ENCODE measurements at regions not wholly inside any gene's neighbourhood (a gene's known extent, or its start where the extent isn't known, plus 50 kb on each side); places are given as distances from the start of the nearest gene placed in this dataset.

DNA sequence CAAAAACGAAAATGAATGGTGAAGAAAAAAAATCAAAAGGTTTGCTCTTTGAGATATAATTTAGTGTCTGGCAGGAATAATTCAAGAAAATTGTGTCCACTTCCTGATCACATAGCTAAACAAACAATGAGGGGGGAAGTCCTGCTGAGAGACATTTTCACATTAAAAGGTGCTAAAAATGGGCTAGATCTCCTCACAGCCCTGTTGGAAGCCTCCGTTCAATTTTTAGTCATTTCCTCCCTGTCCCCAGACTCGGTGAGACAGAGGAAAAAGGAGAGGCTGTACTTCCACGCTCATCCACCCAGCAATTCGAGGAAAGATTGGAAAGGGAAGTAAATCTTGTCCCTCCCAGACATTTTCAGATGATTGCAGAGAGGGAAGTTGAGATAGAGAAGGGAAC lies 103.7 kb downstream of the BARHL2 start:
- no peak overlapping the region for H3K4me3 ChIP-seq (ENCODE audit: low read depth, low read length)
- no peaks in the 10 kb centered on the region for H3K9me3 ChIP-seq (ENCODE audit: severe bottlenecking)
- DNase-seq = no peak
- H3K27ac ChIP-seq = no peak overlapping the region
- no peaks in the 10 kb centered on the region for H3K36me3 ChIP-seq
- TF ChIP-seq, protein P1, sequence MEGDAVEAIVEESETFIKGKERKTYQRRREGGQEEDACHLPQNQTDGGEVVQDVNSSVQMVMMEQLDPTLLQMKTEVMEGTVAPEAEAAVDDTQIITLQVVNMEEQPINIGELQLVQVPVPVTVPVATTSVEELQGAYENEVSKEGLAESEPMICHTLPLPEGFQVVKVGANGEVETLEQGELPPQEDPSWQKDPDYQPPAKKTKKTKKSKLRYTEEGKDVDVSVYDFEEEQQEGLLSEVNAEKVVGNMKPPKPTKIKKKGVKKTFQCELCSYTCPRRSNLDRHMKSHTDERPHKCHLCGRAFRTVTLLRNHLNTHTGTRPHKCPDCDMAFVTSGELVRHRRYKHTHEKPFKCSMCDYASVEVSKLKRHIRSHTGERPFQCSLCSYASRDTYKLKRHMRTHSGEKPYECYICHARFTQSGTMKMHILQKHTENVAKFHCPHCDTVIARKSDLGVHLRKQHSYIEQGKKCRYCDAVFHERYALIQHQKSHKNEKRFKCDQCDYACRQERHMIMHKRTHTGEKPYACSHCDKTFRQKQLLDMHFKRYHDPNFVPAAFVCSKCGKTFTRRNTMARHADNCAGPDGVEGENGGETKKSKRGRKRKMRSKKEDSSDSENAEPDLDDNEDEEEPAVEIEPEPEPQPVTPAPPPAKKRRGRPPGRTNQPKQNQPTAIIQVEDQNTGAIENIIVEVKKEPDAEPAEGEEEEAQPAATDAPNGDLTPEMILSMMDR (IDR thresholded peaks at IDR 0.05; ENCODE audit: low read depth, low read length) = no peak
- no peaks in the 10 kb centered on the region for H3K27me3 ChIP-seq (ENCODE audit: insufficient read depth, low read depth, severe bottlenecking)

DNA sequence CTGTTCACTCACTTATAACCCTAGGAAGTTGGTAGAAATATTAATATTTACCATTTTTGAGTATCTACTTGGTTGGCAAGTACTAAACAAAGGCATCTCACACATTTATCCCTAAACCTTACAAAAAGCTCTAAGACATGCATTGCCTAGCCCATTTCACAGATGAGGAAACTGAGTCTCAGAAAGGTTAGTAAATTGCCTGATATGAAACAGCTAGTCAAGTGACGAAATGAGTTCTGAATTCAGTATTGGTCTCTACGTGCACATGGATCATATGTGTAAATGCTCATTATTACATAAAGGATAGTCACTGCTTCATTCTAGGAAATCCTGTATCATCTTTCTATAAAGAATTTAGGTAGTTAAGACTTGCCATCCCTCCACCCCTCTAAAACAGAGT lies 105.1 kb downstream of the BARHL2 start:
- H3K9me3 ChIP-seq (ENCODE audit: severe bottlenecking) = no peaks in the 10 kb centered on the region
- H3K27me3 ChIP-seq (ENCODE audit: insufficient read depth, low read depth, severe bottlenecking) = no peaks in the 10 kb centered on the region
- H3K36me3 ChIP-seq = no peaks in the 10 kb centered on the region
- H3K27ac ChIP-seq = no peak overlapping the region
- DNase-seq = no peak
- no peak overlapping the region for H3K4me3 ChIP-seq (ENCODE audit: low read depth, low read length)
- TF ChIP-seq, protein P1 (IDR thresholded peaks at IDR 0.05; ENCODE audit: low read depth, low read length) = no peak

DNA sequence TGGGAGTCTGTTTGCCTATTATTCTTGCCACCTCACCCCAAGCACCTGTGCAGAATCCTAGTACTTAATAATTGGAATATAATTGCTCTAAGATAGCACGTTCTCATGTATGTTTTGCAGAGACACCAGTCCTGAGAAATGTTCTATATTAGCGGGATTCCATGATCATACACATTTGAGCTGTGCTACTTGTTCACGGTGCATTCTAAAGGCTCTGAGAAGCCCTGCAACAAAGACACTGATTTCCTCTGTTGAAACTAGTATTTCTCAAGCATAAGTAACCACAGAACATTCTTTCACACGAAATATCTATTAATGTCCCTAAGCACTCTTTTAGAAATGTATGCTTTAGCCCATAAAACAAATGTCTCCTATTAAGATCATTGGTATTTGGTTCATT lies 109.4 kb downstream of the BARHL2 start:
- H3K27me3 ChIP-seq (ENCODE audit: insufficient read depth, low read depth, severe bottlenecking) = no peaks in the 10 kb centered on the region
- H3K4me3 ChIP-seq (ENCODE audit: low read depth, low read length) = no peak overlapping the region
- H3K27ac ChIP-seq = no peak overlapping the region
- DNase-seq = no peak
- no peaks in the 10 kb centered on the region for H3K36me3 ChIP-seq
- TF ChIP-seq, protein P1 (IDR thresholded peaks at IDR 0.05; ENCODE audit: low read depth, low read length) = no peak
- H3K9me3 ChIP-seq (ENCODE audit: severe bottlenecking) = no peaks in the 10 kb centered on the region

DNA sequence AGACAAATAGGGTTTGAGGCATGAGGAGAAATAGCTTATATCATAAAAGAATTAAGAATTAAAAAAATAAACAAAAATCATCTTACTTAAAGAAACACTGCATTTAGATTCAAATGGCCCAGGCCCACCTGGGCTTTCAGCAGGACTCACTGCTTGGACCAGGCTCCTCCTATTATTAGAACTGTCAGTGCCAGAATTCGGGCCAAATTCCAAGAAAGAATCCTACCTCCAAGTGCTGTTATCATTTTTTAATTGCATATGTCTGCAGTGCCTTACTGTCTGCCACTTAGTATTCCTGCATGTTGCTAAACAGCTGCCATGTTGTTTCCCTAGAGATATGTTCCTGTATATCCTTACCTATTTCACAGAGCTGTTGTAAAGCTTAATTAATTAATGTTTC lies 112.0 kb downstream of the BARHL2 start:
- Histone ChIP-seq H3K4me3 (ENCODE audit: low read depth, low read length) (no peak overlapping the region), H3K27ac (no peak overlapping the region), H3K27me3 (ENCODE audit: insufficient read depth, low read depth, severe bottlenecking) (no peaks in the 10 kb centered on the region), H3K36me3 (no peaks in the 10 kb centered on the region), H3K9me3 (ENCODE audit: severe bottlenecking) (no peaks in the 10 kb centered on the region)
- TF ChIP-seq, protein P1 (IDR thresholded peaks at IDR 0.05; ENCODE audit: low read depth, low read length) = no peak
- no peak for DNase-seq

DNA sequence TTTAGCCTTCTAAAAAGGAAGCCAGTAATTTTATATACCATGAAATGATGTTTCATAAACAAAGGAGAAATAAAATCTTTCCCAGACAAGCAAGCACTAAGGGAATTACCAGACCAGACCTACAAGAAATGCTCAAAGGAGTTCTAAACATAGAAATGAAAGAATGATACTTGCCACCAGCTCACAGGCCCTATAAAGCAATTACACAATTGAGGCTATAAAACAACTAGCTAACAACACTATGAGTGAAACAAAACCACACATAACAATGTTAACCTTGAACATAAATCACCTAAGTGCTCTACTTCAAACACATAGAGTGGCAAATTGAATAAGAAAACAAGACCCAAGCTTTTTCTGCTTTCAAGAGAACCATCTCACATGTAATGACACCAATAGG lies 123.8 kb downstream of the BARHL2 start:
- no peaks in the 10 kb centered on the region for H3K27me3 ChIP-seq (ENCODE audit: insufficient read depth, low read depth, severe bottlenecking)
- TF ChIP-seq, protein P1 (IDR thresholded peaks at IDR 0.05; ENCODE audit: low read depth, low read length) = no peak
- no peaks in the 10 kb centered on the region for H3K9me3 ChIP-seq (ENCODE audit: severe bottlenecking)
- DNase-seq = no peak
- H3K4me3 ChIP-seq (ENCODE audit: low read depth, low read length) = no peak overlapping the region
- H3K36me3 ChIP-seq = no peaks in the 10 kb centered on the region
- no peak overlapping the region for H3K27ac ChIP-seq

DNA sequence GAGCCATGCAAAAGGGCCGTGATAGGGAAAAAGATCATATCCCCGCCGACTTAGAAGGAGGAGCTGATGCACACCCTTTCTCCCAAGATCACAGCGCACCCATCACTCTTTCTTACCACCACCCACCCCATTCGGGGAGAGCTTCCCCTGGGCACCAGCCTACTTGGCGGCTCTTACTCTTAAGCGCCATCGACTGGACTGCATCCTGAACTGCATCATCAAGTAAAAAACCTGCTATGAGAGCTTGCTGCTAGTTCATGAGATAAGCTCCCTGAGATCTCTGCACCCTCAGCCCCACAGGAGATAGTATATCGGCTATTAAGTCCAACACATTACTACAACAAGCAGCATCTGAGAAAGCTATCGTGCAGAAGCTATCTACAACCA lies 125.1 kb downstream of the BARHL2 start:
- Histone ChIP-seq H3K27me3 (ENCODE audit: insufficient read depth, low read depth, severe bottlenecking) (no peaks in the 10 kb centered on the region), H3K9me3 (ENCODE audit: severe bottlenecking) (no peaks in the 10 kb centered on the region), H3K4me3 (ENCODE audit: low read depth, low read length) (no peak overlapping the region), H3K36me3 (no peaks in the 10 kb centered on the region), H3K27ac (no peak overlapping the region)
- TF ChIP-seq, protein P1 (IDR thresholded peaks at IDR 0.05; ENCODE audit: low read depth, low read length) = no peak
- DNase-seq = no peak
